Activated CD4-positive, alpha-beta T cell treated with anti-CD3 and anti-CD28 coated beads for 48 hours (primary cell): ENCODE measurements at regions not wholly inside any gene's neighbourhood (a gene's known extent, or its start where the extent isn't known, plus 50 kb on each side); places are given as distances from the start of the nearest gene placed in this dataset.

ENCODE experiments used
- DNase-seq: peaks from one replicate; pipeline ENCODE4 v3.0.0-alpha.2; 2020

- no peak for DNase-seq
Observed at GRCh38 chr10:111999915-112000302, 183.7 kb downstream of the GPAM start.

GRCh38 chr10:112000466-112000865 is 183.1 kb downstream of the GPAM start:
- no peak for DNase-seq

- DNase-seq: no peak
Observed at GRCh38 chr10:112002206-112002605, 181.4 kb downstream of the GPAM start.

GRCh38 chr10:112004075-112004474 is 179.5 kb downstream of the GPAM start:
- no peak for DNase-seq

GRCh38 chr10:112005044-112005443 is 178.5 kb downstream of the GPAM start:
- no peak for DNase-seq

GRCh38 chr10:112006407-112006806 is 177.2 kb downstream of the GPAM start:
- no peak for DNase-seq

- DNase-seq: no peak
Observed at GRCh38 chr10:112006831-112007230, 176.7 kb downstream of the GPAM start.

GRCh38 chr10:112022196-112022595 is 161.4 kb downstream of the GPAM start:
- DNase-seq: no peak

- DNase-seq: no peak
Observed at GRCh38 chr10:112024079-112024478, 159.5 kb downstream of the GPAM start.

- no peak for DNase-seq
Observed at GRCh38 chr10:112025228-112025627, 158.3 kb downstream of the GPAM start.

GRCh38 chr10:112026438-112026837 is 157.1 kb downstream of the GPAM start:
- no peak for DNase-seq

- no peak for DNase-seq
Observed at GRCh38 chr10:112027731-112028280, 155.8 kb downstream of the GPAM start.

- DNase-seq: no peak
Observed at GRCh38 chr10:112030431-112030830, 153.1 kb downstream of the GPAM start.

- no peak for DNase-seq
Observed at GRCh38 chr10:112039823-112040222, 143.7 kb downstream of the GPAM start.

- DNase-seq: no peak
Observed at GRCh38 chr10:112040696-112041095, 142.9 kb downstream of the GPAM start.

GRCh38 chr10:112045938-112046337 is 137.6 kb downstream of the GPAM start:
- DNase-seq: no peak

- no peak for DNase-seq
Observed at GRCh38 chr10:112047674-112048073, 135.9 kb downstream of the GPAM start.

- DNase-seq: no peak
Observed at GRCh38 chr10:112052166-112052565, 131.4 kb downstream of the GPAM start.

GRCh38 chr10:112053895-112054294 is 129.7 kb downstream of the GPAM start:
- no peak for DNase-seq

- no peak for DNase-seq
Observed at GRCh38 chr10:112054516-112054915, 129.0 kb downstream of the GPAM start.

GRCh38 chr10:112057072-112057471 is 126.5 kb downstream of the GPAM start:
- DNase-seq: no peak

- no peak for DNase-seq
Observed at GRCh38 chr10:112059220-112059619, 124.3 kb downstream of the GPAM start.

- no peak for DNase-seq
Observed at GRCh38 chr10:112071596-112072133, 111.9 kb downstream of the GPAM start.

- DNase-seq: no peak
Observed at GRCh38 chr10:112078003-112078402, 105.6 kb downstream of the GPAM start.

- DNase-seq: no peak
Observed at GRCh38 chr10:112080231-112080630, 103.3 kb downstream of the GPAM start.
